HEK293T (cell line): ENCODE measurements at regions not wholly inside any gene's neighbourhood (a gene's known extent, or its start where the extent isn't known, plus 50 kb on each side); places are given as distances from the start of the nearest gene placed in this dataset.

Experiments used
- CTBP1 ChIP-seq: fragments of 450-650 bp; IDR thresholded peaks from 2 replicates; pipeline ENCODE4 v1.6.1; 2016; ENCODE audit warnings: borderline replicate concordance
- FOXK2 ChIP-seq: fragments of 450-650 bp; IDR thresholded peaks from 2 replicates; pipeline ENCODE4 v1.6.1; 2016; ENCODE audit warnings: mild to moderate bottlenecking
- SUZ12 ChIP-seq: fragments of 450-650 bp; IDR thresholded peaks from 2 replicates; pipeline ENCODE4 v1.6.1; 2016; ENCODE audit warnings: mild to moderate bottlenecking
- TF ChIP-seq, protein P1 (sequence below): fragments of 450-650 bp; IDR thresholded peaks from 2 replicates; pipeline ENCODE4 v1.6.1; 2016

DNA sequence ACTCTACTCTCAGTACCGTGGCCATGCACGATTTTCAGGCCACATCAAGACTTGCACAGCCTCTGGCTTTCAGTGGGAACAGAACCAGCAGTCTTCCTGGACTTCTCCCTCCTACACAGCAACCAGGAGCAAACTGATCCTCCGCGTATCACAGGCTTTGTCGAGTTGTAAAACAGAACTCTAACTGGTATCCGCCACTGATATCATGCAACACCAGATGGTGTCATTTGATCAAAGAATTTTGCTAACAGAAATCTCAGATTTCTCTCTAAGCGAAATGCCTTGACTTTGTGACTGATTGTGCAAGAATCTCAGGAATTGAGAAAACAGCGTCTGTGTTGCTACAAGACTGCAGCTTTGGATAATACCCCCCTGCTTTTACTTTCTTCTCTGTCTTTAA, 85.7 kb downstream of the COPS8 start:
- no peak for TF ChIP-seq SUZ12
- TF ChIP-seq, protein P1, sequence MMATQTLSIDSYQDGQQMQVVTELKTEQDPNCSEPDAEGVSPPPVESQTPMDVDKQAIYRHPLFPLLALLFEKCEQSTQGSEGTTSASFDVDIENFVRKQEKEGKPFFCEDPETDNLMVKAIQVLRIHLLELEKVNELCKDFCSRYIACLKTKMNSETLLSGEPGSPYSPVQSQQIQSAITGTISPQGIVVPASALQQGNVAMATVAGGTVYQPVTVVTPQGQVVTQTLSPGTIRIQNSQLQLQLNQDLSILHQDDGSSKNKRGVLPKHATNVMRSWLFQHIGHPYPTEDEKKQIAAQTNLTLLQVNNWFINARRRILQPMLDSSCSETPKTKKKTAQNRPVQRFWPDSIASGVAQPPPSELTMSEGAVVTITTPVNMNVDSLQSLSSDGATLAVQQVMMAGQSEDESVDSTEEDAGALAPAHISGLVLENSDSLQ, result no peak
- TF ChIP-seq FOXK2, result no peak
- TF ChIP-seq CTBP1, result no peak
